GM23338 (cell line): ENCODE measurements at regions not wholly inside any gene's neighbourhood (a gene's known extent, or its start where the extent isn't known, plus 50 kb on each side); places are given as distances from the start of the nearest gene placed in this dataset.

Experiments
- ATAC-seq: fragments of 200-7000 bp; cut with Tn5 transposase; 3 replicates; pipeline ENCODE4 v1.9.1; 2020
- DNase-seq: peaks from one replicate; pipeline ENCODE4 v3.0.0-alpha.2; 2015; ENCODE audit warnings: low spot score
- H2AFZ ChIP-seq: fragments of 200-600 bp; sonication (generic); 2 replicates; pipeline ENCODE4 v1.8.0; 2016; ENCODE audit warnings: antibody characterized with exemption, mild to moderate bottlenecking, moderate library complexity
- H3F3A ChIP-seq: fragments of 200-600 bp; sonication (generic); replicated peaks from 2 replicates; pipeline ENCODE4 v1.8.0; 2017; ENCODE audit warnings: antibody characterized with exemption, mixed run types, low read depth
- H3K27ac ChIP-seq: fragments of 200-600 bp; sonication (generic); 2 replicates; pipeline ENCODE4 v1.6.1; 2016; ENCODE audit warnings: low read depth
- H3K27me3 ChIP-seq: fragments of 200-600 bp; sonication (generic); 2 replicates; pipeline ENCODE4 v1.8.0; 2016; ENCODE audit warnings: mild to moderate bottlenecking, mixed run types, moderate library complexity; ENCODE audit not compliant: insufficient read depth
- H3K36me3 ChIP-seq: fragments of 200-600 bp; sonication (generic); 2 replicates; pipeline ENCODE4 v1.8.0; 2016; ENCODE audit warnings: mild to moderate bottlenecking; ENCODE audit not compliant: insufficient read depth
- H3K4me1 ChIP-seq: fragments of 200-600 bp; sonication (generic); 2 replicates; pipeline ENCODE4 v1.8.0; 2016; ENCODE audit warnings: mild to moderate bottlenecking, moderate library complexity; ENCODE audit not compliant: insufficient read depth
- H3K4me2 ChIP-seq: fragments of 200-600 bp; sonication (generic); 2 replicates; pipeline ENCODE4 v1.7.1; 2017; ENCODE audit warnings: mixed run types
- H3K4me3 ChIP-seq: fragments of 200-600 bp; sonication (generic); 2 replicates; pipeline ENCODE4 v1.6.1; 2016; ENCODE audit warnings: mixed run types
- H3K79me2 ChIP-seq: fragments of 200-600 bp; sonication (generic); replicated peaks from 2 replicates; pipeline ENCODE4 v1.8.0; 2017; ENCODE audit warnings: mild to moderate bottlenecking; ENCODE audit not compliant: insufficient read depth
- H3K9me2 ChIP-seq: fragments of 200-600 bp; sonication (generic); 2 replicates; pipeline ENCODE4 v1.8.0; 2017; ENCODE audit not compliant: insufficient read depth
- H4K20me1 ChIP-seq: fragments of 200-600 bp; sonication (generic); replicated peaks from 2 replicates; pipeline ENCODE4 v1.8.0; 2017; ENCODE audit warnings: mild to moderate bottlenecking; ENCODE audit not compliant: insufficient read depth
- H3K27ac Mint-ChIP-seq: 2 replicates; pipeline ENCODE4 v1.8.0; 2020; ENCODE audit warnings: inconsistent platforms, mild to moderate bottlenecking, moderate library complexity, mixed read lengths
- H3K27me3 Mint-ChIP-seq: 3 replicates; pipeline ENCODE4 v1.8.0; 2022; ENCODE audit warnings: low read depth, mild to moderate bottlenecking, moderate library complexity, mixed read lengths, inconsistent platforms; ENCODE audit not compliant: insufficient read depth, poor library complexity
- H3K36me3 Mint-ChIP-seq: 3 replicates; pipeline ENCODE4 v1.8.0; 2021; ENCODE audit warnings: low read depth, mild to moderate bottlenecking, inconsistent platforms, moderate library complexity, mixed read lengths
- H3K4me1 Mint-ChIP-seq: 3 replicates; pipeline ENCODE4 v1.8.0; 2020; ENCODE audit warnings: mild to moderate bottlenecking, inconsistent platforms, mixed read lengths
- H3K4me3 Mint-ChIP-seq: 3 replicates; pipeline ENCODE4 v1.8.0; 2021; ENCODE audit warnings: moderate library complexity, mild to moderate bottlenecking, inconsistent platforms, mixed read lengths
- H3K9me3 Mint-ChIP-seq: 3 replicates; pipeline ENCODE4 v1.8.0; 2020; ENCODE audit warnings: moderate library complexity, mild to moderate bottlenecking, inconsistent platforms, mixed read lengths
- CREB1 ChIP-seq: fragments of 250-450 bp; sonication (Bioruptor Pico); IDR thresholded peaks from 2 replicates; pipeline ENCODE4 v1.5.0; 2020; ENCODE audit warnings: low read depth, mild to moderate bottlenecking, moderate library complexity
- CTCF ChIP-seq, 2 experiments: fragments of 200-600 bp in 1 of 2; sonication (generic) in 1 of 2; conservative IDR thresholded peaks; 2 replicates each; pipeline versions ENCODE4 v1.5.1 to v1.6.1; 2016 to 2017; ENCODE audit warnings: antibody characterized with exemption in 2 of 2, low read depth in 2 of 2, mild to moderate bottlenecking in 2 of 2, moderate library complexity in 1 of 2
- EZH2 ChIP-seq: fragments of 200-600 bp; sonication (generic); IDR thresholded peaks from one replicate; pipeline ENCODE4 v1.8.0; 2017; ENCODE audit warnings: antibody characterized with exemption, mild to moderate bottlenecking, low read depth; ENCODE audit not compliant: unreplicated experiment
- EZH2phosphoT487 ChIP-seq: fragments of 200-600 bp; sonication (generic); IDR thresholded peaks from one replicate; pipeline ENCODE4 v1.8.1; 2018; ENCODE audit warnings: antibody characterized with exemption; ENCODE audit not compliant: unreplicated experiment
- JUNB ChIP-seq: IDR thresholded peaks from one replicate; pipeline ENCODE4 v1.6.1; 2016; ENCODE audit warnings: antibody characterized with exemption; ENCODE audit not compliant: unreplicated experiment
- NANOG ChIP-seq: IDR thresholded peaks from 2 replicates; pipeline ENCODE4 v1.6.1; 2016; ENCODE audit warnings: antibody characterized with exemption, borderline replicate concordance
- POLR2AphosphoS5 ChIP-seq: IDR thresholded peaks from 2 replicates; pipeline ENCODE4 v1.6.1; 2016; ENCODE audit warnings: antibody characterized with exemption, low read depth
- REST ChIP-seq: IDR thresholded peaks from one replicate; pipeline ENCODE4 v1.6.1; 2018; ENCODE audit warnings: antibody characterized with exemption; ENCODE audit not compliant: unreplicated experiment
- STAT1 ChIP-seq: IDR thresholded peaks from one replicate; pipeline ENCODE4 v1.6.1; 2016; ENCODE audit warnings: antibody characterized with exemption; ENCODE audit not compliant: unreplicated experiment
- ZNF114 ChIP-seq: fragments of 250-450 bp; sonication (Bioruptor Pico); IDR thresholded peaks from 2 replicates; pipeline ENCODE4 v1.5.0; 2020; ENCODE audit warnings: mild to moderate bottlenecking, moderate library complexity
- ZNF331 ChIP-seq: fragments of 250-450 bp; sonication (Bioruptor Pico); IDR thresholded peaks from 2 replicates; pipeline ENCODE4 v1.5.0; 2020; ENCODE audit warnings: low read depth, mild to moderate bottlenecking, moderate library complexity
- TF ChIP-seq, protein P1 (sequence below): IDR thresholded peaks from 2 replicates; pipeline ENCODE4 v1.6.1; 2016; ENCODE audit warnings: antibody characterized with exemption
- TF ChIP-seq, protein P2 (sequence below): fragments of 250-450 bp; sonication (Bioruptor Pico); IDR thresholded peaks from 2 replicates; pipeline ENCODE4 v1.5.0; 2020; ENCODE audit warnings: mild to moderate bottlenecking, moderate library complexity

GRCh38 chr5:167665841-167666375 is 625.5 kb upstream of the WWC1 start:
- Histone ChIP-seq H3K79me2 (no peaks in the 10 kb centered on the region), H3K36me3 (no peaks in the 10 kb centered on the region), H3F3A (no peaks in the 10 kb centered on the region), H3K4me1 (peaks cover 21% of the 10 kb centered on the region; the same call in 1 of the 2 replicates), H2AFZ (no peak overlapping the region), H3K27me3 (no peaks in the 10 kb centered on the region), H4K20me1 (no peaks in the 10 kb centered on the region), H3K4me2 (no peak overlapping the region), H3K27ac (no peak overlapping the region), H3K4me3 (no peak overlapping the region), H3K9me2 (no peaks in the 10 kb centered on the region)
- H3K4me1 Mint-ChIP-seq: peaks cover 19% of the 10 kb centered on the region
- H3K9me3 Mint-ChIP-seq: no peaks in the 10 kb centered on the region
- no peaks in the 10 kb centered on the region for H3K27me3 Mint-ChIP-seq
- no peak overlapping the region for H3K27ac Mint-ChIP-seq
- no peak overlapping the region for H3K4me3 Mint-ChIP-seq
- DNase-seq: no peak
- no peak for ATAC-seq
- TF ChIP-seq, protein P1, sequence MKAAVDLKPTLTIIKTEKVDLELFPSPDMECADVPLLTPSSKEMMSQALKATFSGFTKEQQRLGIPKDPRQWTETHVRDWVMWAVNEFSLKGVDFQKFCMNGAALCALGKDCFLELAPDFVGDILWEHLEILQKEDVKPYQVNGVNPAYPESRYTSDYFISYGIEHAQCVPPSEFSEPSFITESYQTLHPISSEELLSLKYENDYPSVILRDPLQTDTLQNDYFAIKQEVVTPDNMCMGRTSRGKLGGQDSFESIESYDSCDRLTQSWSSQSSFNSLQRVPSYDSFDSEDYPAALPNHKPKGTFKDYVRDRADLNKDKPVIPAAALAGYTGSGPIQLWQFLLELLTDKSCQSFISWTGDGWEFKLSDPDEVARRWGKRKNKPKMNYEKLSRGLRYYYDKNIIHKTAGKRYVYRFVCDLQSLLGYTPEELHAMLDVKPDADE: no peak
- TF ChIP-seq ZNF331 (no peak), CREB1 (no peak), EZH2phosphoT487 (no peak), EZH2 (no peak), STAT1 (no peak), NANOG (no peak), POLR2AphosphoS5 (no peak), CTCF (conservative IDR thresholded peaks at IDR 0.05; ENCODE audit: low read depth in 2 of 2) (no peak), JUNB (no peak), ZNF114 (CRISPR knock-in tag) (no peak), REST (no peak)
- TF ChIP-seq, protein P2, sequence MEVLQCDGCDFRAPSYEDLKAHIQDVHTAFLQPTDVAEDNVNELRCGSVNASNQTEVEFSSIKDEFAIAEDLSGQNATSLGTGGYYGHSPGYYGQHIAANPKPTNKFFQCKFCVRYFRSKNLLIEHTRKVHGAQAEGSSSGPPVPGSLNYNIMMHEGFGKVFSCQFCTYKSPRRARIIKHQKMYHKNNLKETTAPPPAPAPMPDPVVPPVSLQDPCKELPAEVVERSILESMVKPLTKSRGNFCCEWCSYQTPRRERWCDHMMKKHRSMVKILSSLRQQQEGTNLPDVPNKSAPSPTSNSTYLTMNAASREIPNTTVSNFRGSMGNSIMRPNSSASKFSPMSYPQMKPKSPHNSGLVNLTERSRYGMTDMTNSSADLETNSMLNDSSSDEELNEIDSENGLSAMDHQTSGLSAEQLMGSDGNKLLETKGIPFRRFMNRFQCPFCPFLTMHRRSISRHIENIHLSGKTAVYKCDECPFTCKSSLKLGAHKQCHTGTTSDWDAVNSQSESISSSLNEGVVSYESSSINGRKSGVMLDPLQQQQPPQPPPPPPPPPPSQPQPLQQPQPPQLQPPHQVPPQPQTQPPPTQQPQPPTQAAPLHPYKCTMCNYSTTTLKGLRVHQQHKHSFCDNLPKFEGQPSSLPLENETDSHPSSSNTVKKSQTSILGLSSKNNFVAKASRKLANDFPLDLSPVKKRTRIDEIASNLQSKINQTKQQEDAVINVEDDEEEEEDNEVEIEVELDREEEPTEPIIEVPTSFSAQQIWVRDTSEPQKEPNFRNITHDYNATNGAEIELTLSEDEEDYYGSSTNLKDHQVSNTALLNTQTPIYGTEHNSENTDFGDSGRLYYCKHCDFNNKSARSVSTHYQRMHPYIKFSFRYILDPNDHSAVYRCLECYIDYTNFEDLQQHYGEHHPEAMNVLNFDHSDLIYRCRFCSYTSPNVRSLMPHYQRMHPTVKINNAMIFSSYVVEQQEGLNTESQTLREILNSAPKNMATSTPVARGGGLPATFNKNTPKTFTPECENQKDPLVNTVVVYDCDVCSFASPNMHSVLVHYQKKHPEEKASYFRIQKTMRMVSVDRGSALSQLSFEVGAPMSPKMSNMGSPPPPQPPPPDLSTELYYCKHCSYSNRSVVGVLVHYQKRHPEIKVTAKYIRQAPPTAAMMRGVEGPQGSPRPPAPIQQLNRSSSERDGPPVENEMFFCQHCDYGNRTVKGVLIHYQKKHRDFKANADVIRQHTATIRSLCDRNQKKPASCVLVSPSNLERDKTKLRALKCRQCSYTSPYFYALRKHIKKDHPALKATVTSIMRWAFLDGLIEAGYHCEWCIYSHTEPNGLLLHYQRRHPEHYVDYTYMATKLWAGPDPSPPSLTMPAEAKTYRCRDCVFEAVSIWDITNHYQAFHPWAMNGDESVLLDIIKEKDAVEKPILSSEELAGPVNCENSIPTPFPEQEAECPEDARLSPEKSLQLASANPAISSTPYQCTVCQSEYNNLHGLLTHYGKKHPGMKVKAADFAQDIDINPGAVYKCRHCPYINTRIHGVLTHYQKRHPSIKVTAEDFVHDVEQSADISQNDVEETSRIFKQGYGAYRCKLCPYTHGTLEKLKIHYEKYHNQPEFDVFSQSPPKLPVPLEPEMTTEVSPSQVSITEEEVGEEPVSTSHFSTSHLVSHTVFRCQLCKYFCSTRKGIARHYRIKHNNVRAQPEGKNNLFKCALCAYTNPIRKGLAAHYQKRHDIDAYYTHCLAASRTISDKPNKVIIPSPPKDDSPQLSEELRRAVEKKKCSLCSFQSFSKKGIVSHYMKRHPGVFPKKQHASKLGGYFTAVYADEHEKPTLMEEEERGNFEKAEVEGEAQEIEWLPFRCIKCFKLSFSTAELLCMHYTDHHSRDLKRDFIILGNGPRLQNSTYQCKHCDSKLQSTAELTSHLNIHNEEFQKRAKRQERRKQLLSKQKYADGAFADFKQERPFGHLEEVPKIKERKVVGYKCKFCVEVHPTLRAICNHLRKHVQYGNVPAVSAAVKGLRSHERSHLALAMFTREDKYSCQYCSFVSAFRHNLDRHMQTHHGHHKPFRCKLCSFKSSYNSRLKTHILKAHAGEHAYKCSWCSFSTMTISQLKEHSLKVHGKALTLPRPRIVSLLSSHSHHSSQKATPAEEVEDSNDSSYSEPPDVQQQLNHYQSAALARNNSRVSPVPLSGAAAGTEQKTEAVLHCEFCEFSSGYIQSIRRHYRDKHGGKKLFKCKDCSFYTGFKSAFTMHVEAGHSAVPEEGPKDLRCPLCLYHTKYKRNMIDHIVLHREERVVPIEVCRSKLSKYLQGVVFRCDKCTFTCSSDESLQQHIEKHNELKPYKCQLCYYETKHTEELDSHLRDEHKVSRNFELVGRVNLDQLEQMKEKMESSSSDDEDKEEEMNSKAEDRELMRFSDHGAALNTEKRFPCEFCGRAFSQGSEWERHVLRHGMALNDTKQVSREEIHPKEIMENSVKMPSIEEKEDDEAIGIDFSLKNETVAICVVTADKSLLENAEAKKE (CRISPR knock-in tag): no peak
- no peaks in the 10 kb centered on the region for H3K36me3 Mint-ChIP-seq
